Liver (tissue), 8 donors: ENCODE measurements at regions not wholly inside any gene's neighbourhood (a gene's known extent, or its start where the extent isn't known, plus 50 kb on each side); places are given as distances from the start of the nearest gene placed in this dataset.

Experiments
- DNase-seq: peaks from one replicate; pipeline ENCODE4 v3.0.0-alpha.2; 2017; ENCODE audit warnings: low spot score
- H3K27ac ChIP-seq, 2 donors: one replicate each; pipeline ENCODE4 v1.7.0; 2013; ENCODE audit warnings: inconsistent platforms in 2 of 2, low read length in 2 of 2, control low read depth in 1 of 2, low read depth in 1 of 2, mild to moderate bottlenecking in 1 of 2
- H3K27me3 ChIP-seq, 4 donors: one replicate each; pipeline versions ENCODE4 v1.6.1 to v1.7.0; 2013; ENCODE audit warnings: low read length in 3 of 4, inconsistent platforms in 1 of 4, mild to moderate bottlenecking in 1 of 4, moderate library complexity in 1 of 4; ENCODE audit not compliant: control insufficient read depth in 4 of 4, insufficient read depth in 4 of 4
- H3K36me3 ChIP-seq, 4 donors: one replicate each; pipeline versions ENCODE4 v1.6.1 to v1.7.0; 2013; ENCODE audit warnings: low read length in 3 of 4, mild to moderate bottlenecking in 3 of 4, low read depth in 1 of 4, moderate library complexity in 1 of 4; ENCODE audit not compliant: control insufficient read depth in 4 of 4, insufficient read depth in 3 of 4
- H3K4me1 ChIP-seq, 4 donors: one replicate each; pipeline versions ENCODE4 v1.6.1 to v1.7.0; 2013; ENCODE audit warnings: low read length in 3 of 4, mild to moderate bottlenecking in 3 of 4, moderate library complexity in 1 of 4; ENCODE audit not compliant: control insufficient read depth in 4 of 4, insufficient read depth in 4 of 4
- H3K4me3 ChIP-seq, 3 donors: one replicate each; pipeline versions ENCODE4 v1.6.1 to v1.7.0; 2013; ENCODE audit warnings: low read length in 3 of 3, control low read depth in 1 of 3, low read depth in 1 of 3, mild to moderate bottlenecking in 1 of 3
- H3K9ac ChIP-seq, 2 donors: one replicate each; pipeline ENCODE4 v1.7.0; 2013; ENCODE audit warnings: low read length in 2 of 2, mild to moderate bottlenecking in 2 of 2, moderate library complexity in 2 of 2, control low read depth in 1 of 2, low read depth in 1 of 2
- H3K9me3 ChIP-seq, 4 donors: one replicate each; pipeline versions ENCODE4 v1.6.1 to v1.7.0; 2013; ENCODE audit warnings: low read length in 3 of 4; ENCODE audit not compliant: control insufficient read depth in 4 of 4
- ATF3 ChIP-seq: IDR thresholded peaks from 2 replicates; pipeline ENCODE4 v1.6.1; 2016; ENCODE audit warnings: antibody characterized with exemption
- CTCF ChIP-seq: fragments of 150-350 bp; IDR thresholded peaks from 2 replicates; pipeline ENCODE4 v1.5.1; 2017; ENCODE audit warnings: improper control_type of control experiment, low read depth, low read length; ENCODE audit not compliant: missing input control
- EGR1 ChIP-seq, 2 donors: IDR thresholded peaks; 2 replicates each; pipeline ENCODE4 v1.6.1; 2016 to 2018; ENCODE audit warnings: antibody characterized with exemption in 2 of 2, low read depth in 2 of 2
- FOXA1 ChIP-seq: IDR thresholded peaks from 2 replicates; pipeline ENCODE4 v1.6.1; 2016; ENCODE audit warnings: antibody characterized with exemption
- FOXA2 ChIP-seq: IDR thresholded peaks from 2 replicates; pipeline ENCODE4 v1.6.1; 2016; ENCODE audit warnings: antibody characterized with exemption
- GABPA ChIP-seq, 2 donors: IDR thresholded peaks in 1 of 2; conservative IDR thresholded peaks in 1 of 2; 2 replicates each; pipeline ENCODE4 v1.6.1; 2016; ENCODE audit warnings: antibody characterized with exemption in 2 of 2, mild to moderate bottlenecking in 1 of 2, moderate library complexity in 1 of 2
- HNF4A ChIP-seq, 2 donors: conservative IDR thresholded peaks; 2 replicates each; pipeline ENCODE4 v1.6.1; 2016; ENCODE audit warnings: antibody characterized with exemption in 2 of 2, mild to moderate bottlenecking in 2 of 2
- HNF4G ChIP-seq: IDR thresholded peaks from 2 replicates; pipeline ENCODE4 v1.6.1; 2016; ENCODE audit warnings: antibody characterized with exemption
- JUND ChIP-seq, 2 donors: IDR thresholded peaks; 2 replicates each; pipeline ENCODE4 v1.6.1; 2016; ENCODE audit warnings: antibody characterized with exemption in 2 of 2
- MAX ChIP-seq: IDR thresholded peaks from 2 replicates; pipeline ENCODE4 v1.6.1; 2016; ENCODE audit warnings: antibody characterized with exemption
- NR2F2 ChIP-seq: IDR thresholded peaks from 2 replicates; pipeline ENCODE4 v1.6.1; 2016; ENCODE audit warnings: antibody characterized with exemption
- RAD21 ChIP-seq, 2 donors: IDR thresholded peaks; 2 replicates each; pipeline ENCODE4 v1.6.1; 2016; ENCODE audit warnings: antibody characterized with exemption in 2 of 2, mild to moderate bottlenecking in 2 of 2
- REST ChIP-seq: IDR thresholded peaks from 2 replicates; pipeline ENCODE4 v1.6.1; 2016; ENCODE audit warnings: antibody characterized with exemption, mild to moderate bottlenecking
- RXRA ChIP-seq, 2 donors: IDR thresholded peaks; 2 replicates each; pipeline ENCODE4 v1.6.1; 2017 to 2018; ENCODE audit warnings: antibody characterized with exemption in 2 of 2, mild to moderate bottlenecking in 1 of 2
- SP1 ChIP-seq: IDR thresholded peaks from 2 replicates; pipeline ENCODE4 v1.6.1; 2018; ENCODE audit warnings: antibody characterized with exemption, mild to moderate bottlenecking
- TAF1 ChIP-seq: conservative IDR thresholded peaks from 2 replicates; pipeline ENCODE4 v1.6.1; 2016; ENCODE audit warnings: antibody characterized with exemption, mild to moderate bottlenecking
- YY1 ChIP-seq: IDR thresholded peaks from 2 replicates; pipeline ENCODE4 v1.6.1; 2016; ENCODE audit warnings: antibody characterized with exemption, mild to moderate bottlenecking
- ZBTB33 ChIP-seq: IDR thresholded peaks from 2 replicates; pipeline ENCODE4 v1.6.1; 2016; ENCODE audit warnings: antibody characterized with exemption
- WGBS: extraction: QIAGEN DNeasy Blood & Tissue Kit; methylation state at CpG from one replicate; pipeline ENCODE4 v1.1.7; 2013; 5-methylcytosine and 5-hydroxymethylcytosine counted together
- donor health status: healthy.
- donor health status: healthy.
- donor health status: healthy.
- donor health status: healthy.
- donor health status: healthy.

GRCh38 chr4:176469546-176469945, 149.8 kb downstream of the SPCS3 start:
- no peak overlapping the region for H3K4me3 ChIP-seq
- H3K4me1 ChIP-seq = no peaks in the 10 kb centered on the region
- no peaks in the 10 kb centered on the region for H3K36me3 ChIP-seq
- no peaks in the 10 kb centered on the region for H3K9me3 ChIP-seq
- TF ChIP-seq JUND (IDR thresholded peaks at IDR 0.05) (no peak), REST (no peak), MAX (no peak), YY1 (no peak), HNF4G (no peak)
- H3K27ac ChIP-seq = no peak overlapping the region
- H3K27me3 ChIP-seq = no peaks in the 10 kb centered on the region
- no peak for DNase-seq
- no peak overlapping the region for H3K9ac ChIP-seq

GRCh38 chr4:176470671-176471070, 150.9 kb downstream of the SPCS3 start:
- H3K36me3 ChIP-seq = no peaks in the 10 kb centered on the region
- DNase-seq = no peak
- WGBS = 51% methylated on average over 4 of the region's 4 CpGs
- H3K27me3 ChIP-seq = no peaks in the 10 kb centered on the region
- H3K27ac ChIP-seq = no peak overlapping the region
- peaks cover 0 to 4% (median 0%) of the 10 kb centered on the region in 4 donors for H3K9me3 ChIP-seq
- no peak for TF ChIP-seq NR2F2
- no peak for TF ChIP-seq MAX
- no peak for TF ChIP-seq ATF3
- no peak for TF ChIP-seq YY1
- TF ChIP-seq JUND (IDR thresholded peaks at IDR 0.05) = no peak
- TF ChIP-seq FOXA2 = no peak
- TF ChIP-seq RXRA (IDR thresholded peaks at IDR 0.05) = no peak
- TF ChIP-seq REST = no peak
- TF ChIP-seq CTCF = no peak
- no peak for TF ChIP-seq RAD21 (IDR thresholded peaks at IDR 0.05)
- TF ChIP-seq SP1 = no peak
- TF ChIP-seq FOXA1 = no peak
- TF ChIP-seq GABPA (IDR thresholded peaks at IDR 0.05 in 1 of 2, conservative IDR thresholded peaks at IDR 0.05 in 1 of 2) = no peak
- TF ChIP-seq TAF1 = no peak
- TF ChIP-seq EGR1 (IDR thresholded peaks at IDR 0.05; ENCODE audit: low read depth in 2 of 2) = no peak
- TF ChIP-seq HNF4A (conservative IDR thresholded peaks at IDR 0.05) = no peak
- no peak for TF ChIP-seq ZBTB33
- H3K4me1 ChIP-seq = no peaks in the 10 kb centered on the region
- no peak overlapping the region for H3K4me3 ChIP-seq
- H3K9ac ChIP-seq = no peak overlapping the region
